ENCODE measurements at regions not wholly inside any gene's neighbourhood (a gene's known extent, or its start where the extent isn't known, plus 50 kb on each side); places are given as distances from the start of the nearest gene placed in this dataset.
"Not testable (repeated sequence)": the region's sequence is repeated elsewhere in the genome, so short reads cannot be mapped to it uniquely, and the experiment has no call there.

GRCh38 chr1:120238867-120239266 lies 62.5 kb upstream of the SEC22B start:
- DNase-seq (ENCODE audit: low read depth in 2 of 2), result not testable (repeated sequence)

GRCh38 chr1:120233661-120234018 lies 57.3 kb upstream of the SEC22B start:
- not testable (repeated sequence) for DNase-seq (ENCODE audit: low read depth in 2 of 2)

DNA sequence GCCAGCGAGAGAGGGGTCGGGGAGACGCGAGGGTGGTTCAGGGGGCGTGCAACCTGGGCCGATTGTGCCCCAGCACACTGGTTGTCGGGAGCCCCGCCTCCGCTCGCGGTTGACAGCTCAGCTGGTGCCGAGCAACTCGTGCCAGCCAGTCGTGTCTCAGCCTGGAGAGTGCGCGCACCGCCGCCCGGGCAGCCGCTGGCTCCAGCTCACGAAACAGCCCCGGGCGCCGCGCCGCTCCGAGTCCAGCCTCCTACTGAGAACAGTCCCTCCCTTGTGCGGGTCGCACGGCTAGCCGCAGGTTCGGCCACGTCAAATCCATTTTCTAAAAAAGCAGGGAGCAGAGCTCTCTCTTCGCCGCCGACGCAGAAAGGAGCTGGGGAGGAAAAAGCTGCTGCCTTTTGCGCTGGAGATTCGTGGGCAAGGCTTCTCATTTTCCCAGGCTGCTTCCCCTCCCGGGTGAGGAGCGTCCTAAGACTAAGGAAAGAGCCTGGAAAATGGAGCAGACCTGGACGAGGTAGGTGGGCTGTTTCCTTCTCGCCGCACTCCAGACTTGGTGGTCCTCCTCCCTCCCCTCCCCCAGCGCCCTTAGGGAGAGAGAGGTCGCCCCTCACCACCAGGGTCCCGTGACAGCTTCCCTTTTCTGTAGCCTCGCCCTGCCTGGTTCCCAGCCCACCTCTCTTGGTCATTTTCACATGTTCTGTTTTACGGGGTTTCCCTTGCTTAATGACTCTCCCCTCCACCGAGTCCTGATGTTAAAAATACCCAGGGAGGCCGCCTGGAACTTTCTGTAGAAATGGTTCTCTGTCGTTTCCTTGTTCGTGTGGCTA lies 56.7 kb upstream of the SEC22B start:
- DNase-seq (ENCODE audit: low read depth in 2 of 2), result not testable (repeated sequence)

DNA sequence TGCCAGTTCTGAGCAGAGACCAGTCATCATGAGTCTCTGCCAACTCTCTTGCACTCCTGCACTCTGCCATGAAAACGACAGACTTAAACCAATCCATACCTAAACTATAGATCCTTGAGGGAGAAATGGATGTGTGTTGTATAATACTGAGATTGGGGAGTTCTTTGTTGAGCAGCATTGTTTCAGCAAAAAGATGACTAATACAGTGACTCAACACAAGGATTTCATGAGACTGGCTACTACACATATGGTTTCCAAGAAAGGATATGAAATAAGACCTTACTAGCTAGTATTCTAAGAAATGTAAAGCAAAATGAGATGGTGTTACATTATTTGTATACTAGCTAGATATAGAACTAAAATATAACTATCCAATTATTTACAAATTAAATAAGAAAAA lies 53.5 kb upstream of the SEC22B start:
- DNase-seq (ENCODE audit: low read depth in 2 of 2), result not testable (repeated sequence)
